ENCODE measurements at regions not wholly inside any gene's neighbourhood (a gene's known extent, or its start where the extent isn't known, plus 50 kb on each side); places are given as distances from the start of the nearest gene placed in this dataset.

GRCh38 chr4:108384544-108384943, 215.8 kb upstream of the LEF1 start:
- Mint-ChIP-seq H3K9me3 (no peaks in the 10 kb centered on the region), H3K27me3 (ENCODE audit: low read depth in 2 of 2) (peaks cover 36 to 77% of the 10 kb centered on the region in 2 donors), H3K36me3 (no peaks in the 10 kb centered on the region), H3K27ac (no peak overlapping the region), H3K4me3 (no peak overlapping the region), H3K4me1 (no peaks in the 10 kb centered on the region)
- DNase-seq (no peak), ATAC-seq (no peak)
- Histone ChIP-seq H3K36me3 (ENCODE audit: control insufficient read depth, insufficient read depth, low read length) (no peaks in the 10 kb centered on the region), H3K27me3 (ENCODE audit: control insufficient read depth, insufficient read depth, low read length) (peaks cover 9% of the 10 kb centered on the region), H3K4me1 (ENCODE audit: control insufficient read depth, insufficient read depth, low read length) (no peaks in the 10 kb centered on the region), H3K4me3 (ENCODE audit: low read length) (no peak overlapping the region), H3K27ac (ENCODE audit: low read length) (no peak overlapping the region), H3K9me3 (ENCODE audit: control insufficient read depth, insufficient read depth, low read length) (no peaks in the 10 kb centered on the region)
- no peak for TF ChIP-seq CTCF (IDR thresholded peaks at IDR 0.05)
- WGBS (ENCODE audit: insufficient coverage): 83% methylated on average over 1 of the region's 1 CpG
- intact Hi-C loops (cut with micrococcal nuclease): no loop called here

- Mint-ChIP-seq H3K9me3 (no peaks in the 10 kb centered on the region), H3K27me3 (ENCODE audit: low read depth in 2 of 2) (peaks cover 37 to 77% of the 10 kb centered on the region in 2 donors), H3K4me3 (no peak overlapping the region), H3K36me3 (no peaks in the 10 kb centered on the region), H3K4me1 (no peaks in the 10 kb centered on the region), H3K27ac (no peak overlapping the region)
- Histone ChIP-seq H3K27me3 (ENCODE audit: control insufficient read depth, insufficient read depth, low read length) (peaks cover 5% of the 10 kb centered on the region), H3K4me1 (ENCODE audit: control insufficient read depth, insufficient read depth, low read length) (no peaks in the 10 kb centered on the region), H3K27ac (ENCODE audit: low read length) (no peak overlapping the region), H3K9me3 (ENCODE audit: control insufficient read depth, insufficient read depth, low read length) (no peaks in the 10 kb centered on the region), H3K4me3 (ENCODE audit: low read length) (no peak overlapping the region), H3K36me3 (ENCODE audit: control insufficient read depth, insufficient read depth, low read length) (no peaks in the 10 kb centered on the region)
- ATAC-seq (no peak), DNase-seq (no peak)
- intact Hi-C loops (cut with micrococcal nuclease): no loop called here
- no peak for TF ChIP-seq CTCF (IDR thresholded peaks at IDR 0.05)
- 100% methylated on average over 3 of the region's 4 CpGs for WGBS (ENCODE audit: insufficient coverage)
Observed at GRCh38 chr4:108383157-108383556, 214.4 kb upstream of the LEF1 start.

GRCh38 chr4:108382751-108383150, 214.0 kb upstream of the LEF1 start:
- DNase-seq: no peak
- H3K4me1 Mint-ChIP-seq: no peaks in the 10 kb centered on the region
- WGBS (ENCODE audit: insufficient coverage): 96% methylated on average over 3 of the region's 3 CpGs
- Histone ChIP-seq H3K36me3 (ENCODE audit: control insufficient read depth, insufficient read depth, low read length) (no peaks in the 10 kb centered on the region), H3K27ac (ENCODE audit: low read length) (no peak overlapping the region), H3K9me3 (ENCODE audit: control insufficient read depth, insufficient read depth, low read length) (no peaks in the 10 kb centered on the region), H3K4me1 (ENCODE audit: control insufficient read depth, insufficient read depth, low read length) (no peaks in the 10 kb centered on the region), H3K4me3 (ENCODE audit: low read length) (no peak overlapping the region), H3K27me3 (ENCODE audit: control insufficient read depth, insufficient read depth, low read length) (peaks cover 5% of the 10 kb centered on the region)
- H3K4me3 Mint-ChIP-seq: no peak overlapping the region
- no peak overlapping the region for H3K27ac Mint-ChIP-seq
- intact Hi-C loops (cut with micrococcal nuclease): no loop called here
- peaks cover 41 to 77% of the 10 kb centered on the region in 2 donors for H3K27me3 Mint-ChIP-seq (ENCODE audit: low read depth in 2 of 2)
- H3K9me3 Mint-ChIP-seq: no peaks in the 10 kb centered on the region
- no peaks in the 10 kb centered on the region for H3K36me3 Mint-ChIP-seq
- no peak for ATAC-seq
- TF ChIP-seq CTCF (IDR thresholded peaks at IDR 0.05): no peak

- Histone ChIP-seq H3K9me3 (ENCODE audit: control insufficient read depth, insufficient read depth, low read length) (no peaks in the 10 kb centered on the region), H3K27me3 (ENCODE audit: control insufficient read depth, insufficient read depth, low read length) (peaks cover 11% of the 10 kb centered on the region), H3K27ac (ENCODE audit: low read length) (no peak overlapping the region), H3K36me3 (ENCODE audit: control insufficient read depth, insufficient read depth, low read length) (no peaks in the 10 kb centered on the region), H3K4me1 (ENCODE audit: control insufficient read depth, insufficient read depth, low read length) (no peaks in the 10 kb centered on the region), H3K4me3 (ENCODE audit: low read length) (no peak overlapping the region)
- H3K27me3 Mint-ChIP-seq (ENCODE audit: low read depth in 2 of 2): peaks cover 45 to 90% of the 10 kb centered on the region in 2 donors
- ATAC-seq (no peak), DNase-seq (no peak)
- no peak for TF ChIP-seq CTCF (IDR thresholded peaks at IDR 0.05)
- no peaks in the 10 kb centered on the region for H3K36me3 Mint-ChIP-seq
- intact Hi-C loops (cut with micrococcal nuclease): no loop called here
- no peak overlapping the region for H3K4me3 Mint-ChIP-seq
- peaks cover 0 to under 1% of the 10 kb centered on the region in 2 donors for H3K4me1 Mint-ChIP-seq
- WGBS (ENCODE audit: insufficient coverage): 84% methylated on average over 6 of the region's 6 CpGs
- H3K27ac Mint-ChIP-seq: no peak overlapping the region
- no peaks in the 10 kb centered on the region for H3K9me3 Mint-ChIP-seq
Observed at GRCh38 chr4:108378164-108378563, 209.4 kb upstream of the LEF1 start.
